HG03442 (cell line): ENCODE measurements at regions not wholly inside any gene's neighbourhood (a gene's known extent, or its start where the extent isn't known, plus 50 kb on each side); places are given as distances from the start of the nearest gene placed in this dataset.

ENCODE experiments used
- ATAC-seq: cut with Tn5 transposase; IDR thresholded peaks from one replicate; pipeline ENCODE4 v1.9.1; 2021; ENCODE audit warnings: mild to moderate bottlenecking, moderate library complexity; ENCODE audit not compliant: unreplicated experiment

- no peak for ATAC-seq
Measured at GRCh38 chrX:43481576-43481975, 174.5 kb upstream of the MAOA start.

- no peak for ATAC-seq
Measured at GRCh38 chrX:43493756-43494155, 162.3 kb upstream of the MAOA start.

DNA sequence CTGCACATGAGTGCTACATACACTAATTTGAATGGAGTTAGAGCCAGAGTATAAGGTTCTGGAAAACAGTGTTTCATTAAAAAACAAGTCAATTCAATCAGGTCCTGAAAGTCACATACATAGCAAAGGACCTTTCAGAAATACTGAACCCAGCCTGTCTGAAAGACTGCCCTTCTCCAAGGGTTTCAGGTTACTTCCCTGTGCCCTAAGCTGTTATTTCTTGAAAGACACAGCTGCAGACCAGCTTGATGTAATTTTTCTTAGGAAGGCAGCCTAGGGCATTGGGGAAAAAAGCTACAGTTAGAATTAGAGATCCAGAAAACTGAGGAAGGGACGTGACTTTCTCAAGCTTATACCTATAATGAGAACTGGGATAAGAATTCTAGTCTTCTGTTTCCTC lies 155.9 kb upstream of the MAOA start:
- ATAC-seq = no peak

DNA sequence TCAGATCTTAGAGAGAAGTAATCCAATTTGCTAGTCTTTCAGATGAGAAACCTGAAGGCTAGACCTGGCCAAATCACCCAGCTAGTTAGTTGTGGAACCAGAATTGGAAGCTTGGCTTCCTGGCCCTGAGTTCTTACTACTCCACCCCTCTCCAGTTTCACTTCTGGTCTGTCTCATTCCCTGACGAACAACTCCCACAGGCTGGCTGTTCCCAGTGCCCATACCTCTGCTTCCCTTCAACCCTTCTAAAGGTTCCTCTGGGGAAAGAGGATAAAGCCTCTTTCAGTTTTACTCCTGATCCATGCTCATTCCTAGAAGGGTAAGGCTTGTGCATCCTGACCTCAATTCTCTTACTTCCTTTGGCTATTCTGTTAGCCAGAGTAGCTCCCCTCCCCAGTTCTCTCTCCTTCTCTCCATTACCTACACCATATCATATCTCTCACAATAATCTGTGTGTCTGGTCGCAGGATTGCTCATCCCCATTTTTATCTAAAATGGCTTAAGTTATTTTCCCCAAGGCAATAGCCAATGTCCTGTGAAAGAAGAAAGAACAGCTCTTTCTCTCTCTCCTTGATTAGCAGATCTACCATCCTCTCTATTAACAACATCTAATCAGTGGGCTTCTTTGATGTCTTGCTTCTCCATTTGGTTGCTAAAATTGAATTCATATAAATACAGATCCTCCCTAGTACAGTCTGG lies 155.0 kb upstream of the MAOA start:
- no peak for ATAC-seq

- ATAC-seq = no peak
Measured at GRCh38 chrX:43504394-43504793, 151.7 kb upstream of the MAOA start.

GRCh38 chrX:43505769-43506168 lies 150.3 kb upstream of the MAOA start:
- ATAC-seq = no peak

DNA sequence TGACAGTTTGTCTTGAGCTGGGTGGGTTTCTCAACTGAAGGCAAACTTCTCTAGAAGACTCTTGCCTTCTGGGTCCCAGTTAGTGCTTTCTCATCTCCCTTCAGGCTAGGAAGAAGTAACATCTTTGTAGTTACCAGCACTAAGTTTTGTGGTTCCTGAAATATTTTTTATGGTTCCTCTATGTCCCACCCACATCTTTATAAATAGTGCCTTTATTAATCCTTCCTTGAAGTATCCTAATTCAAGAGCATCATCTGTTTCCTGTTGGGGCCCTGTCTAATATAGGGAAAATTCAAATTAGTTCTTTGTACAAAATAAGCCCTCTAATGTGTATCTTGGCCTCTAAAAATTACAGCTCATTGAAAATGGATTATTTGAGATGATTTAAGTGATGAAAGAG lies 147.4 kb upstream of the MAOA start:
- no peak for ATAC-seq

DNA sequence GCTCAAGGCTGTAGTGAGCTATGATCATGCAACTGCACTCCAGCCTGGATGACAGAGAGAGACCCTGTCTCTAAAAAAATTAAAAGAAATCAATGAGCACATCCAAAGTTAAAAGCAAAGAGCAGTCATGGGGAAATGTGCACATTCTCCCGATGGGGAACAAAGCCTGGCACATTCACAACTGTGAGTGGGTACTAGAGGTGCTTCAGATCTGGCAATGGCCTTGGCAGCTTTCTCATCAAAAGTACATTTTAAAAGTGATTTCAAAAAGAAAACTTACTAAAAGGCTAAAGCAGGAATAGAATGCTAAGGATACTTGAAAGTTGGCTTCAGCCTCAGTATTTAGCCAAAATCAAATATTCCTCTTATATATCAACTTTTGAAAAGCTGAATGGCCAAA lies 145.9 kb upstream of the MAOA start:
- no peak for ATAC-seq

DNA sequence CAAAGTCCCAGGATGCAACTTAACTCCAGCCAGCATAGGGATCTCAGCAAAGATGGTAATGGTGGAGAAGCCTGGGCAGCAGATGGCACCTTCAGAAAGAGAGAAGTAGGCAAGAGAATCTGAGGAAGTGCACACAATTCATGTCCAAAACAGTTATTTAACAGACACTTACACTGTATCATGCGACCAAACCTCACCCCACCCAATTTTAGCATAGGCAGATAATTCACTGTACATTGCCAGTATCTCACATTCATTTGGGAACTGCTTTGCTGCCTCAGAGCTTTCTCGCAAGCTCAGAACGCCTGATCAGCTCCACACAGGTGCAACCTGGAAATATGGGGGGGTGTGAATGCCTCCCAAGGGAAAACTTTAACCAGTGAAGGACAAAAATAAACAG lies 143.0 kb upstream of the MAOA start:
- no peak for ATAC-seq

GRCh38 chrX:43514820-43515219 lies 141.3 kb upstream of the MAOA start:
- no peak for ATAC-seq

DNA sequence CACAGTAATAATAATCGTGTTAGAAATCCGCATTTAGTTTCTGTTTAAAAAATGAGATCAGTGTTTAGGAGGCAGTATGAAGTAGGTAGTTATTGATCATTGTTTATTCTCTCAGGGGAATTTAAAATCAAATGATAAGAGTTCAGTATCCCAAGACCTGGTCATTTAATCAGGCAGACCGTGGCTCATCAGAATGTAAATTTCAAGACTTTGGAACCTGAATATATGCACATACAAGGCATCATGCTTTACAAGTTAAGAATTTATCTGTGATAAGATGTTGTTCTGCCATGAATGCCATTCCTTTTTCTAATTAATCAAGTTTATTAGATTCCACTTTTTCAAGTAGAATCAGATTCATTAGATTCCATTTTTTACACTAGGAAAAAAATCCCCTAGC lies 133.5 kb upstream of the MAOA start:
- no peak for ATAC-seq

DNA sequence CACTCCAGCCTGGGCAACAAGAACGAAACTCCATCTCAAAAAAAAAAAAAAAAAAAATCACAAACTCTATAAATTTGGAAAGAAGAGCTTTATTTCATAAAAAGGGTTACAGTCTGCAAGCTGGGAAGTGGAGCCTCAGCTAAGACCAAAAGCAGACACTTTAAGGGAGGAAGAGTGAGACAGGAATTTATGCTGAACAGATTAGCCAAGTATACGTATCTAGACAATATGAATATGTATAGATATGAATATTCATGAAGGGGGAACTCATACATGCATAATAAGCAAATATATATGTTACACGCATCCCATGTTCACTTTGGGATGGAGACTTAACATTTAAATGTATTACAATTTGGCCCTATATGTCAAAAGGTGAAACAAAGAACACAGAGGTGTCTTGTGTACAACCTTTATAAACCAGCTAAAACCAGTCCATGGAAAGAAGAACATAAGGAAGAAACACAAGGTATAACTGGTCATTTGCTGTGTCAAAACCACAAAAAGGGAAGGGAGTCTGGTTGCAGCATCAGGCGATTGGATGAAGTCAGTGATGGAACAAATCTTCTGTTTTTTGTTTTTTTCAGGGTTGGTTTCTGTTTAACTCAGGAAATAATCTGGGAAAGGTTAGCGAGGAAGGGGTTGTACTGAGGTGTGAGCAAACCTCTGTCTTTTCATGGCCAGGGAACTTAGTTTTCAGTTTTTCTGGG lies 130.0 kb upstream of the MAOA start:
- no peak for ATAC-seq

DNA sequence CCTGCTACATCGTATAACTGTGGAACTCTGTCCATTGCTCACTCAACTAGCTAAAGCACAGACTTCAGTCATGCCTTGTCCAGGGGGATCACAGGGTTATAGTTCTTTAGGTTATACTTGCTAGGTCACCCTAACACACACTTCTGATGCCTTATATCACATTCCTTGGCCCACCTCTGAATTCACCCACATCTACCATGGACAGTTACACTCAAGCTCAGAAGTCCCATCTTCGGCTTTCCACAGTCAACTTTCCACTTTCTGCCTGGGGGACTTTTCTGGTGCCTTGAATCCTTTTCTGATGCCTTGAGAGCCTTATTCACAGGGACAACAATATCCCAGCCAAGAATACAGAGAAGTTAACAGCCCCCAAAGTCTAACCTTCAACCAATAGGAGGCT lies 129.2 kb upstream of the MAOA start:
- no peak for ATAC-seq

DNA sequence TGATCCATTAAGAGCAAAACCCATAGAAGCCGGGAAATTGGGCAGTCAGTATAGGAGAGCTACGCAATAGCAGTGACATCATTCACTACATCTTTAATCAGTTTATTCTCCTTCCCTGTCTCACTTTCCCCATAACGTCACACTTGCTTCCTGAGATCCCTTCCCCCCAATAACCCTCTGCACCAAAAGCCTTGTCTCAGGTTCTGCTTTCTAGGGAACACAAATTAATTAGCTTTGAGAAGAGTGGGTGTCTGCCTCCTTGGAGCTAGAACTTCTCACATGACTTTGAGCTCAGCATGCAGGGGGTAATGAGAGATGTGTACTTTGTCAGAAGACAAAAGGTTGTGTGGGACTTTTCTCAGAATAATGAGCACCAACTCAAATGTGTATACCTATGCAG lies 128.3 kb upstream of the MAOA start:
- no peak for ATAC-seq

DNA sequence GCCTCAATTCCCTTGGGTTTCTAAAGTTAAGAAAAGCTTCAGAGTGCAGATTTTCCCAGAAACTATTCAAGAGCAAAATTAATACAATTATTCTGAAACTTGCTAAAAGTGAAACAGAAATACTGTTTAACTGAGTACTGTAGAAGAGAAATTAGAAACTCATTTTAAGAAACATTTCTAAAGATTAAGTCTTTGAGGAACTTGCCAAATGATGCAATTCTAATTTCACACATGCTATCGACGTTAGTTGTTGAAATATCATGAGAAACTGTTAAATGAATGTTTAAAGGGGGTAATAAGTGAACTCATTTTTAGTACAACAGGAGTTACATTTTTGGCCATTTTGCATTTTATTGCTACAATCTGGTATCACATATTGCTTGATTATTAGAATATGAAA lies 125.3 kb upstream of the MAOA start:
- no peak for ATAC-seq

- ATAC-seq = no peak
Measured at GRCh38 chrX:43540318-43540717, 115.8 kb upstream of the MAOA start.

DNA sequence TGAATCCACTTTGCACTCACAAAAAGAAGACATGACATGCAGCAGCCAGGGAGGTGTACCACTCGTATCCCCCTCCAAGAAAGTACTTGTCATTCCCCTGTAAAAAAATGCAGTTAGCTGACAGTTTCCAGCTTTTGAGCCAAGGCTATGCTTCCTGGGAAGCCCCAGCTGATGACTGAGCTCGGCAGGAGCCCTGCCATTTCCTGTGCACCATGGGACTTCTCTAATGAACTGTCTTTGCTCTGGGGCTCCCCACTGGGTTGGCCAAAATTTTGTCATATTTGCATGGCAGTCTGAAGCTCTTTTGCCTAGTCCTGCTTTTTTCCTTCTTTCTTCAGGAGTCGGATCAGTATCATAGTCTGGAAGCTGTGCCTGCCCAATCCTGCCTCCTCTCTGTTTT lies 104.5 kb upstream of the MAOA start:
- no peak for ATAC-seq

DNA sequence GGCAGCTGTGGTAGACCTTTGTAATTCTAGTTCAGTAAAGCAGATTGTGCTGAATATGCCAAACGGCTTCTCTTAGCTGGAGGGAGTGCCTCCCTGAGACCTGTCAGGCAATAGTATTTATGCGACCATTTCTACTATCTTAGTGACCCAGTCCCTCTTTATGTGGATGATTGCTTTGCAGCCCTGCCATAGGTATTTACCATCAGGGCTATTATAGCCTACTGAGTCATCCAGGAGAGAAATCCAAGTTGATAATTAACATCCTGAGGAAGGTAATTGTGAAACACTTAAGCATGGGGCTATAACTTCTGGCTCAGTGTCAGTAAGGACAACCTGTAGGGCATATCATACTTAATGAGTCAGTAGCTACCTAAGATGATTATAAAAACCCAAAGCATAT lies 103.9 kb upstream of the MAOA start:
- ATAC-seq = no peak

DNA sequence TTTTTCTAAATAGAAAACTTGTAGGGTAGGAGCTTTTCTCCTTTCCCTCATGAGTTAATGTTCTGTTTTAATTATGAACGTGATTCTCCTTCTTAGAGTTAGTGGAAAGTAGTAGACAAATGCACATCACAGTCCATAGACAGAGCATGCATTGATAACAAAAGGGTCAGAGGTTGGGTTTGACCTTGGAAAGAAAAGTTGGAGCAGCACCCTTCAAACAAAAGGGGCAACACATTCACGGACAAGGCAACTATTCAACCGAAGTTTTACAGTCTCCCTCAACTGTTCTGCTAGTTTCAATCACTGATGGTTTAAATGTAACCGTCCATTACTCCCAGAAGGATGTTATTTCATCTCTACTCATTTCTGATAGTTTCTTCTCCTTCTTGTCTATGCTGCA lies 103.4 kb upstream of the MAOA start:
- no peak for ATAC-seq

DNA sequence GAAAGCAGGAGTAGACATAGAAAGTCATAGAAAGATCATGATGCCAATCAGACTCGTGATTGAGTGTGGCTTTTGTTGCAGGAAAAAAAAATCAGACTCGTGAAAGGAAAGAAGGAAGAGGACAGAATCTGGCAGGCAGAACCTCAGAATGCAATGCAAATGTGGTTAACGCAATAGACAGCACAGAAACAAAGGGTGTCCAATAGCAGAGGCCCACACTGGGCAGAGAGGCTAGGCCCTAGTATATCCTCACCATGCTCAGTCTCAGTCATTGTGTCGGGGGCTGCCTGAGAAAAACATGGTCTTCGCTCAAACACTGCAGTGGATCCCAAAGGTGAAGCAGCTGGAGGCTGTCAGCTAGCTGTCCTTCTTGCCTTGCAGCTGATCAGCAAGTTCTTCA lies 102.8 kb upstream of the MAOA start:
- no peak for ATAC-seq

DNA sequence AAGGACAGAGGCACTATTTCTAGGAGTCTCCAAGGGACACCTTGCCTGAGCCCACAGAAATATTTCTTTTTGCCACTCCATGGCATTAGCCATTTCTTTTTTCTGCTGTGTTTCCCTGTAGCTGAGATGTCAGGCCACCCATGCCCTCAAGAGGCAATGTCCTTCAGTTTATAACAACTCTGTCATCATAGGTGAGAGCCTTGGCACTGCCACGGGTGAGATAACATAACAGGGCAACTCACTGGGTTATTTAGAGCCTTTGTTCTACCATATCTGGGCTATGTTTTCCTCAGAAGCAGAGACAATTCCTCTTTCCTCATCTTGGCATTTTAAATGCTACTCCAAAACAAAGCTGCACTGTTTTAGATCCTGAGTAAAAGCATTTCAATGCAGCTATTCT lies 99.9 kb upstream of the MAOA start:
- ATAC-seq = no peak

- ATAC-seq = no peak
Measured at GRCh38 chrX:43557792-43558191, 98.3 kb upstream of the MAOA start.

DNA sequence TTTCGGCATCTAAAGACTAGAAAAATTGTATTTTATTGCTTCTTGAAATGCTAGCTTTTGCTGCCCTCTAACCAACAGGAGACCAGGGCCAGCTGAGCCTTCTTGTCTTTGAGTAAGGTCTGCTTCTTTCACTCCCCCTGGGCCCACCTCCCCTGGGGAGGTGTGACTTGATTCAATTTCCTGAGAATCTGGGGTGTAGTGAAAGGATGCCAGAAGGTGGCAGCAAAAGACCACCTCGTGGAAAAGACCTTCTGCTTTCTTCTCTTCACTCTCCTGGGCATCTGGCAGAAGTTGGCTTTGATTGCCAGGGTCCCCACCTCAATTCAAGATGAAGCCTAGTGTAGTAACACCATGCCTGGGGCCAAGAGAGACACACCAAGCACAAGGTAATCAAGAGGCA lies 96.5 kb upstream of the MAOA start:
- ATAC-seq = no peak
